ENCODE measurements at regions not wholly inside any gene's neighbourhood (a gene's known extent, or its start where the extent isn't known, plus 50 kb on each side); places are given as distances from the start of the nearest gene placed in this dataset.

- no peak overlapping the region for H2AFZ ChIP-seq (ENCODE audit: low read length)
- H3K27ac ChIP-seq (ENCODE audit: low read depth, low read length, poor library complexity, severe bottlenecking) = no peak overlapping the region
- H3K4me3 ChIP-seq (ENCODE audit: low read depth, low read length, poor library complexity, severe bottlenecking) = no peak overlapping the region
- no peaks in the 10 kb centered on the region for H3K79me2 ChIP-seq (ENCODE audit: insufficient read depth, low read length)
- no peaks in the 10 kb centered on the region for H3K27me3 ChIP-seq (ENCODE audit: insufficient read depth, low read length)
- no peaks in the 10 kb centered on the region for H4K20me1 ChIP-seq (ENCODE audit: insufficient read depth, low read length)
- H3K4me2 ChIP-seq (ENCODE audit: low read length) = no peak overlapping the region
- no peaks in the 10 kb centered on the region for H3K36me3 ChIP-seq (ENCODE audit: insufficient read depth, low read length)
- H3F3A ChIP-seq (ENCODE audit: insufficient read depth, low read length) = no peaks in the 10 kb centered on the region
- no peaks in the 10 kb centered on the region for H3K4me1 ChIP-seq (ENCODE audit: insufficient read depth, low read length, severe bottlenecking)
- no peak overlapping the region for H3K9ac ChIP-seq (ENCODE audit: low read length)
- H3K9me2 ChIP-seq (ENCODE audit: low read depth, low read length) = no peaks in the 10 kb centered on the region
- H3K9me3 ChIP-seq (ENCODE audit: low read length) = no peaks in the 10 kb centered on the region
- no peak for TF ChIP-seq EZH2 (IDR thresholded peaks at IDR 0.05; ENCODE audit: borderline replicate concordance, low read length)
- TF ChIP-seq, protein P1, sequence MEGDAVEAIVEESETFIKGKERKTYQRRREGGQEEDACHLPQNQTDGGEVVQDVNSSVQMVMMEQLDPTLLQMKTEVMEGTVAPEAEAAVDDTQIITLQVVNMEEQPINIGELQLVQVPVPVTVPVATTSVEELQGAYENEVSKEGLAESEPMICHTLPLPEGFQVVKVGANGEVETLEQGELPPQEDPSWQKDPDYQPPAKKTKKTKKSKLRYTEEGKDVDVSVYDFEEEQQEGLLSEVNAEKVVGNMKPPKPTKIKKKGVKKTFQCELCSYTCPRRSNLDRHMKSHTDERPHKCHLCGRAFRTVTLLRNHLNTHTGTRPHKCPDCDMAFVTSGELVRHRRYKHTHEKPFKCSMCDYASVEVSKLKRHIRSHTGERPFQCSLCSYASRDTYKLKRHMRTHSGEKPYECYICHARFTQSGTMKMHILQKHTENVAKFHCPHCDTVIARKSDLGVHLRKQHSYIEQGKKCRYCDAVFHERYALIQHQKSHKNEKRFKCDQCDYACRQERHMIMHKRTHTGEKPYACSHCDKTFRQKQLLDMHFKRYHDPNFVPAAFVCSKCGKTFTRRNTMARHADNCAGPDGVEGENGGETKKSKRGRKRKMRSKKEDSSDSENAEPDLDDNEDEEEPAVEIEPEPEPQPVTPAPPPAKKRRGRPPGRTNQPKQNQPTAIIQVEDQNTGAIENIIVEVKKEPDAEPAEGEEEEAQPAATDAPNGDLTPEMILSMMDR (IDR thresholded peaks at IDR 0.05; ENCODE audit: low read length) = no peak
Observed at GRCh38 chr15:61605343-61605742, 376.2 kb upstream of the RORA start.

GRCh38 chr15:61598655-61599054, 369.6 kb upstream of the RORA start:
- no peaks in the 10 kb centered on the region for H3K4me1 ChIP-seq (ENCODE audit: insufficient read depth, low read length, severe bottlenecking)
- no peaks in the 10 kb centered on the region for H3K27me3 ChIP-seq (ENCODE audit: insufficient read depth, low read length)
- H3K4me3 ChIP-seq (ENCODE audit: low read depth, low read length, poor library complexity, severe bottlenecking) = no peak overlapping the region
- H3K9me2 ChIP-seq (ENCODE audit: low read depth, low read length) = no peaks in the 10 kb centered on the region
- H3K9ac ChIP-seq (ENCODE audit: low read length) = no peak overlapping the region
- no peaks in the 10 kb centered on the region for H3K36me3 ChIP-seq (ENCODE audit: insufficient read depth, low read length)
- no peaks in the 10 kb centered on the region for H3F3A ChIP-seq (ENCODE audit: insufficient read depth, low read length)
- no peaks in the 10 kb centered on the region for H3K9me3 ChIP-seq (ENCODE audit: low read length)
- H3K4me2 ChIP-seq (ENCODE audit: low read length) = no peak overlapping the region
- no peaks in the 10 kb centered on the region for H4K20me1 ChIP-seq (ENCODE audit: insufficient read depth, low read length)
- H3K79me2 ChIP-seq (ENCODE audit: insufficient read depth, low read length) = no peaks in the 10 kb centered on the region
- no peak overlapping the region for H2AFZ ChIP-seq (ENCODE audit: low read length)
- H3K27ac ChIP-seq (ENCODE audit: low read depth, low read length, poor library complexity, severe bottlenecking) = no peak overlapping the region
- TF ChIP-seq, protein P1 (IDR thresholded peaks at IDR 0.05; ENCODE audit: low read length) = no peak
- TF ChIP-seq EZH2 (IDR thresholded peaks at IDR 0.05; ENCODE audit: borderline replicate concordance, low read length) = no peak

DNA sequence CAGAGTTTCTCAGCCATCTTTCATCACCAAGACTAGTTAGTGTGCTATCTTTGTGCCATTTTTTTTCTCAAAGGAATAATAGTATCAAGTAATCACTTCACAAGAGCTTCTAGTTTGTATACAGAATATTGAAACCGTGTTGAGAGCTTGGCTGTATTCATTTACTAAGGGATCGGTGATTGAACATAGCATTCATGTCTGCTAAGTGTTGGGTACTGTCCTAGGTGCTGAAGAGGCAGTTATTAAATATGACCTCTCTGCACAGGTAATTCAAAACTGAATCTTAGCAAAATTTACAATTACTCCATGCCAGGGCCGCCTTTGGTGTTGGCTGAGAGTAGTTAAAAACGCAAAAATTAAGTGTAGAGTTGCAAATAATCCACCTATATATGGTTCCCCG, 355.3 kb upstream of the RORA start:
- TF ChIP-seq, protein P1 (IDR thresholded peaks at IDR 0.05; ENCODE audit: low read length) = no peak
- no peak for TF ChIP-seq EZH2 (IDR thresholded peaks at IDR 0.05; ENCODE audit: borderline replicate concordance, low read length)
- no peaks in the 10 kb centered on the region for H3K4me1 ChIP-seq (ENCODE audit: insufficient read depth, low read length, severe bottlenecking)

More for the DNA sequence above, 355.3 kb upstream of the RORA start:
- Histone ChIP-seq H3K4me3 (ENCODE audit: low read depth, low read length, poor library complexity, severe bottlenecking) (no peak overlapping the region), H2AFZ (ENCODE audit: low read length) (no peak overlapping the region), H3K9me3 (ENCODE audit: low read length) (no peaks in the 10 kb centered on the region), H4K20me1 (ENCODE audit: insufficient read depth, low read length) (no peaks in the 10 kb centered on the region), H3K9ac (ENCODE audit: low read length) (no peak overlapping the region), H3K27me3 (ENCODE audit: insufficient read depth, low read length) (no peaks in the 10 kb centered on the region), H3K27ac (ENCODE audit: low read depth, low read length, poor library complexity, severe bottlenecking) (no peak overlapping the region), H3K79me2 (ENCODE audit: insufficient read depth, low read length) (no peaks in the 10 kb centered on the region), H3F3A (ENCODE audit: insufficient read depth, low read length) (no peaks in the 10 kb centered on the region), H3K36me3 (ENCODE audit: insufficient read depth, low read length) (no peaks in the 10 kb centered on the region), H3K9me2 (ENCODE audit: low read depth, low read length) (no peaks in the 10 kb centered on the region), H3K4me2 (ENCODE audit: low read length) (no peak overlapping the region)
